ENCODE measurements at regions not wholly inside any gene's neighbourhood (a gene's known extent, or its start where the extent isn't known, plus 50 kb on each side); places are given as distances from the start of the nearest gene placed in this dataset.

DNA sequence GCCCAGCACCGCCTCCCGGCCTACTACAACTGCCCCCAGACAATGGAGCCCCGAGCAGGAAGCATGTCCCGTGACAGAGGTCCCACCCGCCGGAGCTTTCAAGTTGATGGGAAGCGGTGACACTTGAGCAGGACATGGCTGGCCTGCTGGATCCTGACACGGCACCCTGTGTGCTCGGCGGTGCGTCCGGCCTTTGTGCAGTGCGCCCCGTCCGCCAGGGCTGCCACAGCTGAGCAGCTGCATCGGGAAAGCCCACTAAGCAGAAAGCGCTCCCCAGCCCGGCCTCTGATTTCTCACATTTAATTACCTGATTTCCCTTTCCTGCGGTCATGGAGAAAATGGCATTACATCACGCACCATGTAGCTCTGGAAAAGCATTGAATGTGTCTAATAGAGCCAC is 611.9 kb downstream of the IRX1 start:
- H3K36me3 ChIP-seq: no peaks in the 10 kb centered on the region
- H3K9me3 ChIP-seq: no peaks in the 10 kb centered on the region
- no peak for DNase-seq (ENCODE audit: extremely low spot score)
- intact Hi-C loops (cut with DNase I): no loop called here
- TF ChIP-seq EP300 (IDR thresholded peaks at IDR 0.05) (no peak), POLR2AphosphoS5 (IDR thresholded peaks at IDR 0.05) (no peak), POLR2A (IDR thresholded peaks at IDR 0.05; ENCODE audit: low read depth) (no peak)
- TF ChIP-seq, protein P1, sequence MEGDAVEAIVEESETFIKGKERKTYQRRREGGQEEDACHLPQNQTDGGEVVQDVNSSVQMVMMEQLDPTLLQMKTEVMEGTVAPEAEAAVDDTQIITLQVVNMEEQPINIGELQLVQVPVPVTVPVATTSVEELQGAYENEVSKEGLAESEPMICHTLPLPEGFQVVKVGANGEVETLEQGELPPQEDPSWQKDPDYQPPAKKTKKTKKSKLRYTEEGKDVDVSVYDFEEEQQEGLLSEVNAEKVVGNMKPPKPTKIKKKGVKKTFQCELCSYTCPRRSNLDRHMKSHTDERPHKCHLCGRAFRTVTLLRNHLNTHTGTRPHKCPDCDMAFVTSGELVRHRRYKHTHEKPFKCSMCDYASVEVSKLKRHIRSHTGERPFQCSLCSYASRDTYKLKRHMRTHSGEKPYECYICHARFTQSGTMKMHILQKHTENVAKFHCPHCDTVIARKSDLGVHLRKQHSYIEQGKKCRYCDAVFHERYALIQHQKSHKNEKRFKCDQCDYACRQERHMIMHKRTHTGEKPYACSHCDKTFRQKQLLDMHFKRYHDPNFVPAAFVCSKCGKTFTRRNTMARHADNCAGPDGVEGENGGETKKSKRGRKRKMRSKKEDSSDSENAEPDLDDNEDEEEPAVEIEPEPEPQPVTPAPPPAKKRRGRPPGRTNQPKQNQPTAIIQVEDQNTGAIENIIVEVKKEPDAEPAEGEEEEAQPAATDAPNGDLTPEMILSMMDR (IDR thresholded peaks at IDR 0.05): no peak
- H3K4me3 ChIP-seq: no peak overlapping the region
- peaks cover 0 to 8% (median 6%) of the 10 kb centered on the region in 4 donors for H3K4me1 ChIP-seq
- WGBS: 85% methylated on average over 11 of the region's 20 CpGs
- H3K27ac ChIP-seq (replicated peaks in 1 of 4): no peak overlapping the region
- H3K27me3 ChIP-seq: peaks cover 0 to 5% (median 0%) of the 10 kb centered on the region in 4 donors

DNA sequence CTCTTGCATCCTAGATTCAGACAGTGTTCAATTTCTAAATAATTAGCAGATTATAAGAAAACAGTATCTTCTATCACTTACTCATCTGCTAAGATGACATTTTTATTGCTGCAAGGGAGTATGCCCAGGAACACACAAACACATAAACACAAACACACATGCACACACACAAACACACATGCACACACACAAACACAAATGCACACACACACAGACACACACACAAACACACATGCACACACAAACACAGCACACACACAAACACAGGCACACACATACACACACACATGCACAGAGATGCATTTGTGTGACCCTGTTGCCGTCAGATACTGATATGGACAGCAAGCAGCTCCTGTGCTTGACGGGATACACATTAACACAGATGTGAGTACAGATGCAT is 612.9 kb downstream of the IRX1 start:
- Histone ChIP-seq H3K4me1 (peaks cover 0 to 8% (median 6%) of the 10 kb centered on the region in 4 donors), H3K27ac (replicated peaks in 1 of 4) (no peak overlapping the region), H3K27me3 (peaks cover 0 to 5% (median 0%) of the 10 kb centered on the region in 4 donors), H3K36me3 (no peaks in the 10 kb centered on the region), H3K9me3 (no peaks in the 10 kb centered on the region), H3K4me3 (no peak overlapping the region)
- WGBS: 73% methylated on average over 2 of the region's 2 CpGs
- peak; percentile 70 for DNase-seq (ENCODE audit: extremely low spot score)
- intact Hi-C loops (cut with DNase I): no loop called here
- TF ChIP-seq POLR2AphosphoS5 (IDR thresholded peaks at IDR 0.05) (no peak), POLR2A (IDR thresholded peaks at IDR 0.05; ENCODE audit: low read depth) (no peak), EP300 (IDR thresholded peaks at IDR 0.05) (no peak)
- TF ChIP-seq, protein P1 (IDR thresholded peaks at IDR 0.05): no peak

DNA sequence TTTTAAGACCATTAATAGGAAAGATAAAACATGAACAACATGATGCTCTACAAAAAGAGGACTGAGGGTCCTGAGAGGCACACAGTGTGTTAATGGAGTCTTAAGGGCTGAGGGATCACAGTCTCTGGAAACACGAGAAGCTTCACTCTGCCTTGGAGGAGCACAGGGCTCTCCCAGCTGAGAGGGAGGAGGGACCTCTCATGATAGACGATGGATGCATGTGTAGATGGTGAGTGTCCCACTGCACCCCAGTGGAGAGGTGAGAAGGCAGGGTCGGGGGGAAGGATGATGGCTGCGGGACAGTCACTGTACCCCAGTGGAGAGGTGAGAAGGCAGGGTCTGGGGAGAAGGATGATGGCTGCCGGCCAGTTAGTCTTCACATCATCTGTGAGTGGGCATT is 613.4 kb downstream of the IRX1 start:
- H3K27ac ChIP-seq (replicated peaks in 1 of 4): no peak overlapping the region
- no peaks in the 10 kb centered on the region for H3K9me3 ChIP-seq
- peaks cover 0 to 8% (median 6%) of the 10 kb centered on the region in 4 donors for H3K4me1 ChIP-seq
- 85% methylated on average over 5 of the region's 5 CpGs for WGBS
- peaks cover 0 to 5% (median 0%) of the 10 kb centered on the region in 4 donors for H3K27me3 ChIP-seq
- H3K36me3 ChIP-seq: no peaks in the 10 kb centered on the region
- TF ChIP-seq POLR2AphosphoS5 (IDR thresholded peaks at IDR 0.05): no peak
- TF ChIP-seq POLR2A (IDR thresholded peaks at IDR 0.05; ENCODE audit: low read depth): no peak
- TF ChIP-seq EP300 (IDR thresholded peaks at IDR 0.05): no peak
- TF ChIP-seq, protein P1 (IDR thresholded peaks at IDR 0.05): no peak
- intact Hi-C loops (cut with DNase I): no loop called here
- no peak overlapping the region for H3K4me3 ChIP-seq
- DNase-seq (ENCODE audit: extremely low spot score): no peak

DNA sequence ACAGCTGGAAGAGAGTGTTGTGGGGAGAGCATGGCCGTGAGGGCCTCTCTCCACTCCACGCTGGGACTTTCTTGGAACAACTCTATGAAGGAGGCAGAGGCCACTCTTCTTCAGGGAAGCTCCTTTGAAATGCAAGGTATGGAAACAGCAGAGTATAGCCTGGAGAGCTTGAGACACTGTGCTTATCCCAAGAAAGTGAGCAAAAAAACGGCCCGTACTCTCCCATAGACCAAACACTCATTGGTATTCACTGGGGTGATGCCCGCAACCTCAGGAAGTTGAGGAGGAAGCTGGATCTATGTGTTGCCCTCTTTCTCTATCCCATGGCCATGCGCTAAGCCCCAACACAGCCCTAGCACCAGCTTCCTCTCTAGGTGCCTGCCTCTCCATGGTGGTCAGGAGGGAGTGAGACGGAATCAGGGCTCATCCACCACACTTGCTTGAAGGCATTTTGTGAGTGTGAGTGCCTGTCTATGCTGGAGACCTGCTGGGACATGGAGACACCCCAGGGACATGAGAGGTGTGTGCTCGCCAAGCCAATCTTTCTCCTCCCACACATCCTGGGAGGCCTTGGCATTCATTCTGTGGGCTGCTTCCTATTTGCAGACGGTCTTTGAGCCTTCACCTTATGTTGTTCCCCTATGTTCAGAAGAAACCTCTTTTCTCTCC is 616.6 kb downstream of the IRX1 start:
- Histone ChIP-seq H3K9me3 (no peaks in the 10 kb centered on the region), H3K27ac (replicated peaks in 1 of 4) (no peak overlapping the region), H3K4me3 (no peak overlapping the region), H3K36me3 (no peaks in the 10 kb centered on the region), H3K4me1 (no peaks in the 10 kb centered on the region), H3K27me3 (peaks cover 0 to 6% (median 0%) of the 10 kb centered on the region in 4 donors)
- DNase-seq (ENCODE audit: extremely low spot score): peak; percentile 84
- 81% methylated on average over 9 of the region's 9 CpGs for WGBS
- intact Hi-C loops (cut with DNase I): no loop called here
- TF ChIP-seq, protein P1 (IDR thresholded peaks at IDR 0.05): no peak
- no peak for TF ChIP-seq EP300 (IDR thresholded peaks at IDR 0.05)
